ENCODE measurements at regions not wholly inside any gene's neighbourhood (a gene's known extent, or its start where the extent isn't known, plus 50 kb on each side); places are given as distances from the start of the nearest gene placed in this dataset.

- TF ChIP-seq, protein P1, sequence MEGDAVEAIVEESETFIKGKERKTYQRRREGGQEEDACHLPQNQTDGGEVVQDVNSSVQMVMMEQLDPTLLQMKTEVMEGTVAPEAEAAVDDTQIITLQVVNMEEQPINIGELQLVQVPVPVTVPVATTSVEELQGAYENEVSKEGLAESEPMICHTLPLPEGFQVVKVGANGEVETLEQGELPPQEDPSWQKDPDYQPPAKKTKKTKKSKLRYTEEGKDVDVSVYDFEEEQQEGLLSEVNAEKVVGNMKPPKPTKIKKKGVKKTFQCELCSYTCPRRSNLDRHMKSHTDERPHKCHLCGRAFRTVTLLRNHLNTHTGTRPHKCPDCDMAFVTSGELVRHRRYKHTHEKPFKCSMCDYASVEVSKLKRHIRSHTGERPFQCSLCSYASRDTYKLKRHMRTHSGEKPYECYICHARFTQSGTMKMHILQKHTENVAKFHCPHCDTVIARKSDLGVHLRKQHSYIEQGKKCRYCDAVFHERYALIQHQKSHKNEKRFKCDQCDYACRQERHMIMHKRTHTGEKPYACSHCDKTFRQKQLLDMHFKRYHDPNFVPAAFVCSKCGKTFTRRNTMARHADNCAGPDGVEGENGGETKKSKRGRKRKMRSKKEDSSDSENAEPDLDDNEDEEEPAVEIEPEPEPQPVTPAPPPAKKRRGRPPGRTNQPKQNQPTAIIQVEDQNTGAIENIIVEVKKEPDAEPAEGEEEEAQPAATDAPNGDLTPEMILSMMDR (IDR thresholded peaks at IDR 0.05): no peak
- Histone ChIP-seq H3K27ac (no peak overlapping the region), H3K4me3 (no peak overlapping the region)
- no peak for DNase-seq (ENCODE audit: low spot score)
Measured at GRCh38 chr19:28416245-28416644, 796.7 kb downstream of the UQCRFS1 start.

DNA sequence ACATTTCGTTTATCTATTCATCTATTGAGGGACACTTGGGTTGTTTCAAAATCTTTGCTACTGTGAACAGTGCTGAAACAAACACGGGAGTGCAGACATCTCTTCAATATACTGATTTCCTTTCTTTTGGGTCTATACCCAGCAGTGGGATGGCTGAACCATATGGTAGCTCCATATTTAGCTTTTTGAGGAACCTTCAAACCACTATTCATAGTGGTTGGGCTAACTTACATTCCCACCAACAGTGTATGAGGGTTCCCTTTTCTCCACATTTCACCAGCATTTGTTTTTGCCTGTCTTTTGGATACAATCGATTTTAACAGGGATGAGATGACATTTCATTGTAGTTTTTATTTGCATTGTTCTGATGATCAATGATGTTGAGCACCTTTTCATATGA lies 798.2 kb downstream of the UQCRFS1 start:
- Histone ChIP-seq H3K27ac (no peak overlapping the region), H3K4me3 (no peak overlapping the region)
- no peak for DNase-seq (ENCODE audit: low spot score)
- TF ChIP-seq, protein P1 (IDR thresholded peaks at IDR 0.05): no peak

DNA sequence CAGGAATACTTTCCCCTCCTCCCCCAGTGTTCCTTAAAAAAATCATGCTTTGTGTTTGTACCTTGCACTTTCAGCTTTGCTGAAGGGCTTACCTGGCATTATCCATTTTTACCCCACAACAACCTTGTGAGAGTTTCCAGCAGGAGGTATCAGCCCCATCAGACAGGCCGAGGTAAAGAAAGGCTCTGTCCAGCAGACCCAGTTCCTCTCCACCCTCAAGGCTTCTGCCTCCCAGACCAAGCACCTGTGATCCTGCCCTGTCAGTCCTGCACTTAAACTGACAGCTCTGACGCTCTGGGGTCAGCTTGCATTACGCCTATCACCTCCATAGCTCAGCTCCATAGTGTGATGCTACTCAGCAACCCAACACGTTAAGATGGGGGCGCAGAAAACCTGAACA lies 803.1 kb downstream of the UQCRFS1 start:
- no peak overlapping the region for H3K4me3 ChIP-seq
- no peak for DNase-seq (ENCODE audit: low spot score)
- TF ChIP-seq, protein P1 (IDR thresholded peaks at IDR 0.05): no peak
- H3K27ac ChIP-seq: no peak overlapping the region

DNA sequence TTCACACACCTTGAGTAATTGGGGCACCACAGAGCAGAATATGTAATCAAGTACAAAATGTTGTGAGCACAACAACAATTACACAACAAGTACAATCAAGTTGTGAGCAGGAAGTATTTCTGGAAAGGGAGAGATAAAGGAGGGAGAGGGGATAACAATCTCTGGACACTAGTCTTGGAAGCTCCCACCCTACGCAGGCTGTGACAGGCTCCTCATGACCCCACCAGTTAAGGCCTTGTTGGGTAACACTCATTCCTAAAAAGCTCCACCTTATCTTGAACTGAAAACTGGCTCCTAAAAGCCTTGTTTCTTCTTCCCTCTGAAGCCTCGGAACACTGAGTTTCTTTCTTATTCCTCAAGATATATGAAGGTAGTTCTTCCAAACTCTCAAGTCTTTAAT lies 806.0 kb downstream of the UQCRFS1 start:
- no peak overlapping the region for H3K4me3 ChIP-seq
- no peak overlapping the region for H3K27ac ChIP-seq
- DNase-seq (ENCODE audit: low spot score): no peak
- TF ChIP-seq, protein P1 (IDR thresholded peaks at IDR 0.05): no peak

DNA sequence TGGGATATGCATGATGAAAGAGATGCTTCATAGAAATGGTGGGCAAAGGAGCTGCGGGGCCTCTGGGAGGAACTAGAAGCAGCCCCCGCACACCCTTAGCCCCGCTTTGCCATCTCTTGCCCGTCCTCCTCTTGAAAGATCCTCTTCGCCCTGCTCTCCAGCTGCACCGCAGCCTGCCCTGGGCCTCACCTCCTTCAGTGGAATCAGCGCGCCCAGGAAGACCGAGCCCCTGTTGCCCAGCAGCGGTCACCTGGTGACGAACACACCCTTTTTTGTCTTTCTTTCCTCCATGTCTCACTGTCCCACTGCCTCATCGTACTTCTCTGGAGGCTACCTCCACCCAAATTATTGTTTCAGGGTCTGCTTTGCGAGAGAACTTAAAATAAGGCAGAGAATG lies 807.6 kb downstream of the UQCRFS1 start:
- DNase-seq (ENCODE audit: low spot score): no peak
- no peak overlapping the region for H3K27ac ChIP-seq
- TF ChIP-seq, protein P1 (IDR thresholded peaks at IDR 0.05): no peak

GRCh38 chr19:28404472-28404871 lies 808.5 kb downstream of the UQCRFS1 start:
- no peak for DNase-seq (ENCODE audit: low spot score)
- Histone ChIP-seq H3K4me3 (no peak overlapping the region), H3K27ac (no peak overlapping the region)
- TF ChIP-seq, protein P1 (IDR thresholded peaks at IDR 0.05): no peak

More for the DNA sequence above, 807.6 kb downstream of the UQCRFS1 start:
- no peak overlapping the region for H3K4me3 ChIP-seq

DNA sequence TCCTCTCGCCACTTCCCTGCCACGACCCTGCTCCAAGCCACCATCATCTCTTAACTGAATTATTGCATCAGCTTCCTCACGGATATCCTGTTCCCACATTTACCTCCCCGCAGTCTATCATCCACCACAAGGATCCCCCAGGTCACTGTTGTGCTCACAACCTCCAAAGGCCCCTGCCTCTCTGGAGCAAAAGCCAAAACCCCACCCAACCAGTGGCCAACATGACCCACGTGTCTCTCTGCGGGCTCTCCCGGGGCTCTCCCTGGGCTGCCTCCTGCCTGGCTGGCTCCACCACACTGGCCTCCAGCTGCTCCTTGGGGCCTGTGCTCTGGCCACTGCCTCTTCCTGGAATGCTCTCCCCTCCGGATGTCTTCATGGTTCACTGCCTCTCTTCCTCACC lies 809.3 kb downstream of the UQCRFS1 start:
- Histone ChIP-seq H3K27ac (no peak overlapping the region), H3K4me3 (no peak overlapping the region)
- no peak for DNase-seq (ENCODE audit: low spot score)
- TF ChIP-seq, protein P1 (IDR thresholded peaks at IDR 0.05): no peak

Data from coronary artery (tissue), 2 donors.